ENCODE measurements at regions not wholly inside any gene's neighbourhood (a gene's known extent, or its start where the extent isn't known, plus 50 kb on each side); places are given as distances from the start of the nearest gene placed in this dataset.

- Histone ChIP-seq H3K4me1 (ENCODE audit: control insufficient read depth in 1 of 2, insufficient read depth in 2 of 2, low read depth in 1 of 2, low read length in 1 of 2) (no peaks in the 10 kb centered on the region; a peak in 1 of 4 replicates), H3F3A (replicated peaks; ENCODE audit: insufficient read depth) (no peaks in the 10 kb centered on the region), H3K9ac (no peak overlapping the region), H3K79me2 (ENCODE audit: insufficient read depth) (no peaks in the 10 kb centered on the region), H3K9me2 (no peaks in the 10 kb centered on the region), H3K9me3 (0 out of 2 replicates have a peak, but pooled peaks cover 3% of the 10 kb centered on the region), H3K27ac (ENCODE audit: low read depth in 2 of 2, low read length in 1 of 2) (no peak overlapping the region), H3K27me3 (ENCODE audit: insufficient read depth) (no peaks in the 10 kb centered on the region), H4K20me1 (ENCODE audit: insufficient read depth) (no peaks in the 10 kb centered on the region), H3K36me3 (replicated peaks in 1 of 2; ENCODE audit: control insufficient read depth in 1 of 2, insufficient read depth in 2 of 2, low read length in 1 of 2) (no peaks in the 10 kb centered on the region), H3K4me3 (ENCODE audit: low read depth in 2 of 2, low read length in 1 of 2) (no peak overlapping the region), H2AFZ (ENCODE audit: low read depth) (no peak overlapping the region), H3K4me2 (no peak overlapping the region)
- TF ChIP-seq CTCF (IDR thresholded peaks at IDR 0.05) (no peak), JUND (IDR thresholded peaks at IDR 0.05) (no peak), MEF2A (IDR thresholded peaks at IDR 0.05; ENCODE audit: borderline replicate concordance, low read depth) (no peak), YY1 (IDR thresholded peaks at IDR 0.05; ENCODE audit: low read depth) (no peak), CHD2 (IDR thresholded peaks at IDR 0.05; ENCODE audit: low read length, partially characterized antibody) (no peak), USF1 (IDR thresholded peaks at IDR 0.05; ENCODE audit: borderline replicate concordance, low read depth) (no peak), RAD21 (IDR thresholded peaks at IDR 0.05; ENCODE audit: low read length) (no peak), TAF1 (IDR thresholded peaks at IDR 0.05; ENCODE audit: borderline replicate concordance, low read depth, low read length) (no peak), FOXJ3 (CRISPR knock-in tag; IDR thresholded peaks at IDR 0.05) (no peak), SIN3A (IDR thresholded peaks at IDR 0.05; ENCODE audit: borderline replicate concordance, low read depth, low read length) (no peak), RFX5 (IDR thresholded peaks at IDR 0.05; ENCODE audit: low read length) (no peak), EP300 (IDR thresholded peaks at IDR 0.05; ENCODE audit: borderline replicate concordance in 1 of 2, low read depth in 1 of 2, low read length in 1 of 2) (no peak), IRF3 (IDR thresholded peaks at IDR 0.05; ENCODE audit: low read depth, low read length) (no peak), NRF1 (IDR thresholded peaks at IDR 0.05; ENCODE audit: low read depth, low read length) (no peak), USF2 (IDR thresholded peaks at IDR 0.05; ENCODE audit: borderline replicate concordance, low read depth, low read length) (no peak), GABPA (IDR thresholded peaks at IDR 0.05; ENCODE audit: low read depth) (no peak), MXI1 (IDR thresholded peaks at IDR 0.05; ENCODE audit: low read depth, low read length) (no peak)
- ChIA-PET POLR2A (no interaction called here), CTCF (no interaction called here)
- WGBS (ENCODE audit: low lambda C conversion rate) = 27% methylated on average over 2 of the region's 4 CpGs
- no peak for DNase-seq
Observed at GRCh38 chr10:128609460-128609859, 483.2 kb upstream of the MKI67 start.
